Hepatocyte (in vitro differentiated cells): ENCODE measurements at regions not wholly inside any gene's neighbourhood (a gene's known extent, or its start where the extent isn't known, plus 50 kb on each side); places are given as distances from the start of the nearest gene placed in this dataset.
"Not testable (repeated sequence)": the region's sequence is repeated elsewhere in the genome, so short reads cannot be mapped to it uniquely, and the experiment has no call there.

ENCODE experiments used
- CTCF ChIP-seq: fragments of 200-600 bp; sonication (generic); IDR thresholded peaks from 2 replicates; pipeline ENCODE4 v1.5.1; 2016; ENCODE audit warnings: antibody characterized with exemption, mild to moderate bottlenecking; ENCODE audit not compliant: poor library complexity
- EZH2 ChIP-seq: fragments of 200-600 bp; sonication (generic); IDR thresholded peaks from 2 replicates; pipeline ENCODE4 v1.6.1; 2016; ENCODE audit warnings: antibody characterized with exemption, mild to moderate bottlenecking, borderline replicate concordance

- not testable (repeated sequence) for TF ChIP-seq CTCF, EZH2
These were observed 646.4 kb upstream of the LRFN5 start for GRCh38 chr14:40960257-40960656.
